T-helper 17 cell (primary cell): ENCODE measurements at regions not wholly inside any gene's neighbourhood (a gene's known extent, or its start where the extent isn't known, plus 50 kb on each side); places are given as distances from the start of the nearest gene placed in this dataset.

Experiments used
- ATAC-seq: fragments of 150-1000 bp; cut with Tn5 transposase; 2 replicates; pipeline ENCODE4 v1.10.0; 2021; ENCODE audit warnings: mild to moderate bottlenecking, moderate library complexity
- DNase-seq, 3 donors: peaks; one replicate each; pipeline versions ENCODE4 v3.0.0 to v3.0.0-alpha.2; 2020 to 2021
- H3K9me3 ChIP-seq: one replicate; pipeline ENCODE4 v1.7.0; 2013; ENCODE audit warnings: low read length, mild to moderate bottlenecking; ENCODE audit not compliant: control insufficient read depth, poor library complexity, severe bottlenecking
- H3K27ac Mint-ChIP-seq: one replicate; pipeline ENCODE4 v1.8.0; 2022; ENCODE audit warnings: mild to moderate bottlenecking, moderate library complexity, mixed read lengths
- H3K27me3 Mint-ChIP-seq: one replicate; pipeline ENCODE4 v1.8.0; 2022; ENCODE audit warnings: mixed read lengths
- H3K36me3 Mint-ChIP-seq: one replicate; pipeline ENCODE4 v1.8.0; 2022; ENCODE audit warnings: low read depth, mixed read lengths
- H3K4me1 Mint-ChIP-seq: one replicate; pipeline ENCODE4 v1.8.0; 2022; ENCODE audit warnings: mild to moderate bottlenecking, mixed read lengths
- H3K4me3 Mint-ChIP-seq: one replicate; pipeline ENCODE4 v1.8.0; 2022; ENCODE audit warnings: mild to moderate bottlenecking, moderate library complexity, mixed read lengths

- ATAC-seq (no peak), DNase-seq (no peak)
- H3K4me1 Mint-ChIP-seq, result no peaks in the 10 kb centered on the region
- H3K27me3 Mint-ChIP-seq, result peaks cover 17% of the 10 kb centered on the region
- no peaks in the 10 kb centered on the region for H3K9me3 ChIP-seq
- H3K27ac Mint-ChIP-seq, result no peak overlapping the region
- H3K4me3 Mint-ChIP-seq, result no peak overlapping the region
- H3K36me3 Mint-ChIP-seq, result no peaks in the 10 kb centered on the region
Measured at GRCh38 chr20:19882446-19882845, 124.4 kb downstream of the RIN2 start.

- Mint-ChIP-seq H3K36me3 (no peaks in the 10 kb centered on the region), H3K4me3 (no peak overlapping the region)
Measured at GRCh38 chr20:19883501-19883900, 125.4 kb downstream of the RIN2 start.

GRCh38 chr20:19885594-19885938 is 127.5 kb downstream of the RIN2 start:
- H3K9me3 ChIP-seq, result no peaks in the 10 kb centered on the region
- H3K4me1 Mint-ChIP-seq, result no peaks in the 10 kb centered on the region
- no peak overlapping the region for H3K4me3 Mint-ChIP-seq
- no peak for DNase-seq
- ATAC-seq, result no peak
- no peaks in the 10 kb centered on the region for H3K36me3 Mint-ChIP-seq
- H3K27me3 Mint-ChIP-seq, result peaks cover 37% of the 10 kb centered on the region
- no peak overlapping the region for H3K27ac Mint-ChIP-seq

More at GRCh38 chr20:19883501-19883900, 125.4 kb downstream of the RIN2 start:
- H3K4me1 Mint-ChIP-seq, result no peaks in the 10 kb centered on the region
- ATAC-seq (no peak), DNase-seq (no peak)
- H3K27ac Mint-ChIP-seq, result no peak overlapping the region
- no peaks in the 10 kb centered on the region for H3K9me3 ChIP-seq
- peaks cover 20% of the 10 kb centered on the region for H3K27me3 Mint-ChIP-seq

GRCh38 chr20:19885939-19886660 is 128.0 kb downstream of the RIN2 start:
- Mint-ChIP-seq H3K36me3 (no peaks in the 10 kb centered on the region), H3K27ac (no peak overlapping the region), H3K4me3 (no peak overlapping the region), H3K4me1 (no peaks in the 10 kb centered on the region), H3K27me3 (peaks cover 39% of the 10 kb centered on the region)
- no peaks in the 10 kb centered on the region for H3K9me3 ChIP-seq
- DNase-seq (no peak), ATAC-seq (no peak)

GRCh38 chr20:19886661-19887288 is 128.7 kb downstream of the RIN2 start:
- H3K4me1 Mint-ChIP-seq, result no peaks in the 10 kb centered on the region
- no peaks in the 10 kb centered on the region for H3K36me3 Mint-ChIP-seq
- H3K4me3 Mint-ChIP-seq, result no peak overlapping the region
- H3K27ac Mint-ChIP-seq, result no peak overlapping the region
- DNase-seq, result no peak
- H3K9me3 ChIP-seq, result no peaks in the 10 kb centered on the region
- H3K27me3 Mint-ChIP-seq, result peaks cover 43% of the 10 kb centered on the region
- ATAC-seq, result no peak

GRCh38 chr20:19887556-19888268 is 129.4 kb upstream of the NAA20 start:
- no peaks in the 10 kb centered on the region for H3K9me3 ChIP-seq
- Mint-ChIP-seq H3K27me3 (peaks cover 46% of the 10 kb centered on the region), H3K36me3 (no peaks in the 10 kb centered on the region), H3K4me1 (no peaks in the 10 kb centered on the region), H3K27ac (no peak overlapping the region), H3K4me3 (no peak overlapping the region)
- ATAC-seq (no peak), DNase-seq (no peak)

- H3K4me1 Mint-ChIP-seq, result no peaks in the 10 kb centered on the region
- ATAC-seq (no peak), DNase-seq (no peak)
- peaks cover 49% of the 10 kb centered on the region for H3K27me3 Mint-ChIP-seq
- no peak overlapping the region for H3K27ac Mint-ChIP-seq
- H3K36me3 Mint-ChIP-seq, result no peaks in the 10 kb centered on the region
- no peaks in the 10 kb centered on the region for H3K9me3 ChIP-seq
- no peak overlapping the region for H3K4me3 Mint-ChIP-seq
Measured at GRCh38 chr20:19888269-19888671, 128.9 kb upstream of the NAA20 start.

GRCh38 chr20:19889011-19889953 is 127.9 kb upstream of the NAA20 start:
- Mint-ChIP-seq H3K4me1 (no peaks in the 10 kb centered on the region), H3K36me3 (no peaks in the 10 kb centered on the region), H3K27ac (no peak overlapping the region), H3K27me3 (peaks cover 49% of the 10 kb centered on the region), H3K4me3 (no peak overlapping the region)
- no peak for DNase-seq
- no peaks in the 10 kb centered on the region for H3K9me3 ChIP-seq
- no peak for ATAC-seq

GRCh38 chr20:19890445-19891051 is 126.6 kb upstream of the NAA20 start:
- H3K4me1 Mint-ChIP-seq, result no peaks in the 10 kb centered on the region
- H3K4me3 Mint-ChIP-seq, result no peak overlapping the region
- DNase-seq (no peak), ATAC-seq (no peak)
- no peaks in the 10 kb centered on the region for H3K9me3 ChIP-seq
- H3K27me3 Mint-ChIP-seq, result peaks cover 42% of the 10 kb centered on the region
- no peak overlapping the region for H3K27ac Mint-ChIP-seq
- H3K36me3 Mint-ChIP-seq, result peaks cover 2% of the 10 kb centered on the region

GRCh38 chr20:19893356-19893755 is 123.8 kb upstream of the NAA20 start:
- Mint-ChIP-seq H3K36me3 (peaks cover 2% of the 10 kb centered on the region), H3K4me1 (no peaks in the 10 kb centered on the region), H3K27ac (no peak overlapping the region), H3K27me3 (peaks cover 35% of the 10 kb centered on the region), H3K4me3 (no peak overlapping the region)
- no peak for ATAC-seq
- DNase-seq, result no peak
- H3K9me3 ChIP-seq, result no peaks in the 10 kb centered on the region

GRCh38 chr20:19895761-19896160 is 121.4 kb upstream of the NAA20 start:
- H3K9me3 ChIP-seq, result no peaks in the 10 kb centered on the region
- no peaks in the 10 kb centered on the region for H3K4me1 Mint-ChIP-seq
- peaks cover 2% of the 10 kb centered on the region for H3K36me3 Mint-ChIP-seq
- peaks cover 11% of the 10 kb centered on the region for H3K27me3 Mint-ChIP-seq
- H3K4me3 Mint-ChIP-seq, result no peak overlapping the region
- DNase-seq (no peak), ATAC-seq (no peak)
- H3K27ac Mint-ChIP-seq, result no peak overlapping the region

GRCh38 chr20:19897891-19898290 is 119.3 kb upstream of the NAA20 start:
- Mint-ChIP-seq H3K27me3 (peaks cover 1% of the 10 kb centered on the region), H3K4me1 (no peaks in the 10 kb centered on the region), H3K27ac (no peak overlapping the region), H3K36me3 (peaks cover 2% of the 10 kb centered on the region), H3K4me3 (no peak overlapping the region)
- ATAC-seq (no peak), DNase-seq (no peak)
- H3K9me3 ChIP-seq, result no peaks in the 10 kb centered on the region
